ENCODE measurements at regions not wholly inside any gene's neighbourhood (a gene's known extent, or its start where the extent isn't known, plus 50 kb on each side); places are given as distances from the start of the nearest gene placed in this dataset.

DNA sequence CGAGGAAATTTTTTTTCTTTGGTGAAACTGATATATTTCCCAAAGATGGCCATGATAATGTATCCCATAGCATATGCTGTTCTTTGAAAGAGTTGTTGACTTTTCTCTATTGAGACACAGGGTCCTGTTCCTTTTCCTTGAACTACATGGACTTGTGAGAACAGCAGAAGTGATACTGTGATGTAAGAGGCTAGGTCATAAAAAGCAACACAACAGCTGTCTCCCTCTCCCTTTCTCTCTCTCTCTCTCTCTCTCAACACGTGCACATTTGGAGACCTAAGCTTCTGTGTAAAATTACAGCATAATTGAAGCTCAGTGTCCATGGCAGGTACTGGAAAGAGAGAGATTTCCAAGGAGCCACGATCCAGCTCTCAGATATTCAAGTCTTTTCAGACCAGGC is 1712.4 kb downstream of the EFNB2 start:
- no peak for DNase-seq
- 41 to 47% methylated on average over 3 of the region's 3 CpGs for WGBS, 2 donors
- H3K9me3 ChIP-seq = no peaks in the 10 kb centered on the region
- intact Hi-C loops (cut with DNase I) = no loop called here
- no peak for TF ChIP-seq POLR2A (IDR thresholded peaks at IDR 0.05)
- TF ChIP-seq, protein P1, sequence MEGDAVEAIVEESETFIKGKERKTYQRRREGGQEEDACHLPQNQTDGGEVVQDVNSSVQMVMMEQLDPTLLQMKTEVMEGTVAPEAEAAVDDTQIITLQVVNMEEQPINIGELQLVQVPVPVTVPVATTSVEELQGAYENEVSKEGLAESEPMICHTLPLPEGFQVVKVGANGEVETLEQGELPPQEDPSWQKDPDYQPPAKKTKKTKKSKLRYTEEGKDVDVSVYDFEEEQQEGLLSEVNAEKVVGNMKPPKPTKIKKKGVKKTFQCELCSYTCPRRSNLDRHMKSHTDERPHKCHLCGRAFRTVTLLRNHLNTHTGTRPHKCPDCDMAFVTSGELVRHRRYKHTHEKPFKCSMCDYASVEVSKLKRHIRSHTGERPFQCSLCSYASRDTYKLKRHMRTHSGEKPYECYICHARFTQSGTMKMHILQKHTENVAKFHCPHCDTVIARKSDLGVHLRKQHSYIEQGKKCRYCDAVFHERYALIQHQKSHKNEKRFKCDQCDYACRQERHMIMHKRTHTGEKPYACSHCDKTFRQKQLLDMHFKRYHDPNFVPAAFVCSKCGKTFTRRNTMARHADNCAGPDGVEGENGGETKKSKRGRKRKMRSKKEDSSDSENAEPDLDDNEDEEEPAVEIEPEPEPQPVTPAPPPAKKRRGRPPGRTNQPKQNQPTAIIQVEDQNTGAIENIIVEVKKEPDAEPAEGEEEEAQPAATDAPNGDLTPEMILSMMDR (IDR thresholded peaks at IDR 0.05) = no peak
- no peaks in the 10 kb centered on the region for H3K36me3 ChIP-seq
- no peak overlapping the region for H3K27ac ChIP-seq
- H3K4me1 ChIP-seq = no peaks in the 10 kb centered on the region
- no peak overlapping the region for H3K4me3 ChIP-seq (replicated peaks in 1 of 3)
- no peaks in the 10 kb centered on the region for H3K27me3 ChIP-seq

DNA sequence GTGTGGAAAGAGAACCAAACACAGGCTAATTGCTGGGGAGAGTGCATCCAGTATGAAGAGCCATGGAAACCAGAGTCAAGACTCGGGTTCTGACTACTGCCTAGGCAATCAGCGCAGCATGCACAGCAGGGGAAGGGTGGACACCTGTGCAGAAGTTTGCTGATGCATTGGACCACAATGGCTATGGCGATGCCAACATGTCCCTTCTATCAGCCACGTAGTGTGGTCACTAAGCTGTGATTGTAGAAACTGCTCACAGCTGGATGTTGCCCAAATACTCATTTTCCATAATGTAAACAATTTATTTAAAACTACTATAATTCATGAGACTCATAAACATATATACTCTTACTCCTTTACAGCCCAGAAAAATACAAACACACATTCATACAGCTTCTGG is 1718.2 kb downstream of the EFNB2 start:
- no peaks in the 10 kb centered on the region for H3K4me1 ChIP-seq
- no peaks in the 10 kb centered on the region for H3K9me3 ChIP-seq
- H3K27me3 ChIP-seq = no peaks in the 10 kb centered on the region
- no peak for TF ChIP-seq POLR2A (IDR thresholded peaks at IDR 0.05)
- TF ChIP-seq, protein P1 (IDR thresholded peaks at IDR 0.05) = no peak
- H3K27ac ChIP-seq = no peak overlapping the region
- H3K4me3 ChIP-seq (replicated peaks in 1 of 3) = no peak overlapping the region
- intact Hi-C loops (cut with DNase I) = no loop called here
- WGBS, 2 donors = 93% methylated on average over 4 of the region's 4 CpGs
- H3K36me3 ChIP-seq = no peaks in the 10 kb centered on the region
- DNase-seq = no peak

- Histone ChIP-seq H3K27ac (no peak overlapping the region), H3K4me1 (no peaks in the 10 kb centered on the region), H3K27me3 (no peaks in the 10 kb centered on the region), H3K36me3 (no peaks in the 10 kb centered on the region), H3K9me3 (no peaks in the 10 kb centered on the region), H3K4me3 (replicated peaks in 1 of 3) (no peak overlapping the region)
- intact Hi-C loops (cut with DNase I) = no loop called here
- no peak for DNase-seq
- 88% methylated on average over 4 of the region's 4 CpGs for WGBS, 2 donors
- TF ChIP-seq, protein P1 (IDR thresholded peaks at IDR 0.05) = no peak
- TF ChIP-seq POLR2A (IDR thresholded peaks at IDR 0.05) = no peak
Observed at GRCh38 chr13:104816726-104817125, 1718.7 kb downstream of the EFNB2 start.

GRCh38 chr13:104810242-104810641 is 1725.2 kb downstream of the EFNB2 start:
- no peaks in the 10 kb centered on the region for H3K27me3 ChIP-seq
- H3K9me3 ChIP-seq = no peaks in the 10 kb centered on the region
- no peak overlapping the region for H3K27ac ChIP-seq
- H3K4me1 ChIP-seq = no peaks in the 10 kb centered on the region
- WGBS, 2 donors = 73 to 83% methylated on average over 5 of the region's 5 CpGs
- DNase-seq = no peak
- no peak overlapping the region for H3K4me3 ChIP-seq (replicated peaks in 1 of 3)
- H3K36me3 ChIP-seq = no peaks in the 10 kb centered on the region
- intact Hi-C loops (cut with DNase I) = no loop called here
- TF ChIP-seq, protein P1 (IDR thresholded peaks at IDR 0.05) = no peak
- no peak for TF ChIP-seq POLR2A (IDR thresholded peaks at IDR 0.05)

GRCh38 chr13:104809483-104809882 is 1726.0 kb downstream of the EFNB2 start:
- Histone ChIP-seq H3K4me3 (replicated peaks in 1 of 3) (no peak overlapping the region), H3K4me1 (no peaks in the 10 kb centered on the region), H3K27me3 (no peaks in the 10 kb centered on the region), H3K27ac (no peak overlapping the region), H3K9me3 (no peaks in the 10 kb centered on the region), H3K36me3 (no peaks in the 10 kb centered on the region)
- intact Hi-C loops (cut with DNase I) = no loop called here
- no peak for DNase-seq
- 82 to 90% methylated on average over 4 of the region's 4 CpGs for WGBS, 2 donors
- no peak for TF ChIP-seq POLR2A (IDR thresholded peaks at IDR 0.05)
- TF ChIP-seq, protein P1 (IDR thresholded peaks at IDR 0.05) = no peak

Measured in thyroid gland (tissue), 4 donors.